K562 (cell line): ENCODE measurements at regions not wholly inside any gene's neighbourhood (a gene's known extent, or its start where the extent isn't known, plus 50 kb on each side); places are given as distances from the start of the nearest gene placed in this dataset.

ENCODE experiments used
- ATAC-seq: fragments of 200-7000 bp; cut with Tn5 transposase; 3 replicates; pipeline ENCODE4 v1.9.1; 2020; ENCODE audit warnings: moderate library complexity
- BruUV-seq: library from RNA; stranded (reverse); fragments of 400-500 nt; replicated peaks from 2 replicates; lab custom pipeline; 2021; lab: Mats Ljungman, UMichigan
- CTCF ChIA-PET: fragments of 300-600 bp; formaldehyde crosslinking; extraction: SDS; loops from one replicate; lab custom pipeline; 2021; ENCODE audit warnings: low intra/inter-chr PET ratio; lab: Yijun Ruan, JAX
- POLR2A ChIA-PET: fragments of 300-600, 350-650 bp; sonication (Branson Sonifier 250); formaldehyde crosslinking; extraction: SDS; loops from one replicate; lab custom pipeline; 2021; ENCODE audit warnings: antibody characterized with exemption, inconsistent platforms; lab: Yijun Ruan, JAX
- DNase-seq, 4 experiments: peaks; one replicate each; pipeline versions ENCODE4 v3.0.0 to v3.0.0-alpha.2; 2011 to 2018; ENCODE audit warnings: low spot score in 3 of 4, mixed read lengths in 3 of 4; ENCODE audit errors: extremely low read depth in 1 of 4
- FAIRE-seq: peaks from 2 replicates; lab custom pipeline; 2011; peaks lifted over from hg19 to GRCh38; lab: Jason Lieb, UNC
- H2AFZ ChIP-seq: 2 replicates; pipeline ENCODE4 v1.6.0; 2011; ENCODE audit warnings: low read depth, low read length, control low read depth, inconsistent platforms
- H3K27ac ChIP-seq: fragments of 200-600 bp; 3 replicates; pipeline ENCODE4 v1.8.0; 2011; ENCODE audit warnings: low read depth, mild to moderate bottlenecking, control low read depth, inconsistent platforms, low read length, moderate library complexity, mixed read lengths; ENCODE audit errors: extremely low read depth
- H3K27me3 ChIP-seq, 2 experiments: fragments of 300-600 bp in 1 of 2; 2 replicates in 1 of 2; 3 replicates in 1 of 2; pipeline versions ENCODE4 v1.6.0 to v1.8.0; 2011; ENCODE audit warnings: inconsistent platforms in 2 of 2, low read length in 2 of 2, mild to moderate bottlenecking in 1 of 2, mixed read lengths in 1 of 2, moderate library complexity in 1 of 2; ENCODE audit not compliant: control insufficient read depth in 2 of 2, insufficient read depth in 2 of 2
- H3K36me3 ChIP-seq: fragments of 300-600 bp; 3 replicates; pipeline ENCODE4 v1.8.0; 2011; ENCODE audit warnings: mild to moderate bottlenecking, low read length, inconsistent platforms; ENCODE audit not compliant: control insufficient read depth, insufficient read depth
- H3K4me1 ChIP-seq, 2 experiments: fragments of 200-600 bp in 1 of 2; replicated peaks in 1 of 2; 2 replicates in 1 of 2; 3 replicates in 1 of 2; pipeline versions ENCODE4 v1.5.1 to v1.8.0; 2011; ENCODE audit warnings: inconsistent platforms in 2 of 2, low read length in 2 of 2, mild to moderate bottlenecking in 1 of 2, mixed read lengths in 1 of 2, moderate library complexity in 1 of 2; ENCODE audit not compliant: control insufficient read depth in 2 of 2, insufficient read depth in 2 of 2
- H3K4me2 ChIP-seq: 2 replicates; pipeline ENCODE4 v1.6.1; 2011; ENCODE audit warnings: low read length, control low read depth, inconsistent platforms, mixed read lengths; ENCODE audit not compliant: insufficient read depth
- H3K4me3 ChIP-seq: fragments of 200-600 bp; sonication (generic), shearing (Covaris generic); 2 replicates; pipeline ENCODE4 v1.5.1; 2016; ENCODE audit warnings: control low read depth, inconsistent platforms
- H3K79me2 ChIP-seq: fragments of 200-600 bp; 3 replicates; pipeline ENCODE4 v1.8.0; 2011; ENCODE audit warnings: low read length, inconsistent platforms; ENCODE audit not compliant: control insufficient read depth, insufficient read depth
- H3K9ac ChIP-seq, 2 experiments: 2 replicates each; pipeline versions ENCODE4 v1.6.0 to v1.6.1; 2011; ENCODE audit warnings: low read depth in 2 of 2, low read length in 2 of 2, control low read depth in 1 of 2, inconsistent platforms in 1 of 2, mild to moderate bottlenecking in 1 of 2, mixed read lengths in 1 of 2; ENCODE audit not compliant: insufficient read depth in 1 of 2
- H3K9me1 ChIP-seq: one replicate; pipeline ENCODE4 v1.6.0; 2011; ENCODE audit warnings: inconsistent platforms, mild to moderate bottlenecking, low read length, moderate library complexity; ENCODE audit not compliant: control insufficient read depth, insufficient read depth
- H3K9me3 ChIP-seq: replicated peaks from 2 replicates; pipeline ENCODE4 v1.5.1; 2011; ENCODE audit warnings: low read depth, low read length, inconsistent platforms; ENCODE audit not compliant: control insufficient read depth, insufficient read depth
- H4K20me1 ChIP-seq: replicated peaks from 2 replicates; pipeline ENCODE4 v1.6.1; 2011; ENCODE audit warnings: low read length, inconsistent platforms, mixed read lengths; ENCODE audit not compliant: control insufficient read depth, insufficient read depth
- CBX1 ChIP-seq: sonication (generic); IDR thresholded peaks from 2 replicates; pipeline ENCODE4 v1.6.1; 2016; ENCODE audit warnings: antibody characterized with exemption, low read depth, mild to moderate bottlenecking
- CSDE1 ChIP-seq, 2 experiments: fragments of 450-650 bp; IDR thresholded peaks; 2 replicates each; pipeline ENCODE4 v1.6.1; 2016; ENCODE audit warnings: mild to moderate bottlenecking in 1 of 2
- IFI16 ChIP-seq: fragments of 250-450 bp; sonication (Bioruptor Pico); IDR thresholded peaks from 2 replicates; pipeline ENCODE4 v2.1.2; 2022; ENCODE audit warnings: mild to moderate bottlenecking, inconsistent platforms
- PML ChIP-seq: IDR thresholded peaks from 2 replicates; pipeline ENCODE4 v1.6.1; 2012; ENCODE audit warnings: low read length, inconsistent platforms
- ZBTB8A ChIP-seq: fragments of 450-650 bp; IDR thresholded peaks from 2 replicates; pipeline ENCODE4 v1.6.1; 2018; ENCODE audit warnings: mild to moderate bottlenecking, moderate library complexity; ENCODE audit not compliant: partially characterized antibody
- ZKSCAN8 ChIP-seq: fragments of 200-800 bp; sonication (Bioruptor generic); IDR thresholded peaks from 2 replicates; pipeline ENCODE4 v1.6.1; 2016; ENCODE audit warnings: missing genetic modification characterization, missing compliant biosample characterization
- WGBS: fragments of 100-300 bp; shearing (Covaris generic); methylation state at CpG from one replicate; pipeline ENCODE4 v1.1.6; 2016; ENCODE audit warnings: low coverage, mixed read lengths; ENCODE audit not compliant: insufficient coverage; ENCODE audit errors: missing lambda C conversion rate; 5-methylcytosine and 5-hydroxymethylcytosine counted together
- in situ Hi-C: fragments of 300-500 bp; cut with MboI; formaldehyde crosslinking; loops from 4 replicates; pipeline ENCODE4 v1.15.0; 2018; ENCODE audit warnings: inconsistent platforms, mixed read lengths
- intact Hi-C: fragments of 100-400 bp; cut with micrococcal nuclease; formaldehyde crosslinking; loops from 2 replicates; pipeline ENCODE4 v1.14.2; 2022
- TF ChIP-seq, protein P1 (sequence below): sonication (generic); formaldehyde crosslinking; IDR thresholded peaks from 2 replicates; pipeline ENCODE4 v1.8.0; 2022; ENCODE audit warnings: missing genetic modification reagents, mild to moderate bottlenecking, borderline replicate concordance

DNA sequence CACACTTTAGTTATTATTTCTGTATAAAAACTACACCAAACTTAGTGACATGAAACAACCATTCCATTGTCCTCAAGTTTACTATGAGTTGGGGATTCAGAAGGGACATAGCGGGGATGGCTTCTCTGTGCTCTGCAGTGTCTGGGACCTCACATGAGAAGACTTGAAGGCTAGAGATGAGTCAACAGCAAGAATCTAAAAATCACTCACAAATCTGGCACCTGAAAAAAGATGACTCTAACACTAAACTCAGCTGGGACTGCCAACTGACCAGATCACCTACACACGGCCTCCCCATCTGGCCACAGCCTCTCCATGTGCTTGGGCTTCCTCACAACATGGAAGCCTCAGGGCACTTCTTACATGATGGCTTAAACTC lies 63.0 kb upstream of the EYA2 start:
- ATAC-seq (no peak), FAIRE-seq (no peak), DNase-seq (no peak)
- no peak for TF ChIP-seq IFI16 (CRISPR knock-in tag)
- TF ChIP-seq, protein P1, sequence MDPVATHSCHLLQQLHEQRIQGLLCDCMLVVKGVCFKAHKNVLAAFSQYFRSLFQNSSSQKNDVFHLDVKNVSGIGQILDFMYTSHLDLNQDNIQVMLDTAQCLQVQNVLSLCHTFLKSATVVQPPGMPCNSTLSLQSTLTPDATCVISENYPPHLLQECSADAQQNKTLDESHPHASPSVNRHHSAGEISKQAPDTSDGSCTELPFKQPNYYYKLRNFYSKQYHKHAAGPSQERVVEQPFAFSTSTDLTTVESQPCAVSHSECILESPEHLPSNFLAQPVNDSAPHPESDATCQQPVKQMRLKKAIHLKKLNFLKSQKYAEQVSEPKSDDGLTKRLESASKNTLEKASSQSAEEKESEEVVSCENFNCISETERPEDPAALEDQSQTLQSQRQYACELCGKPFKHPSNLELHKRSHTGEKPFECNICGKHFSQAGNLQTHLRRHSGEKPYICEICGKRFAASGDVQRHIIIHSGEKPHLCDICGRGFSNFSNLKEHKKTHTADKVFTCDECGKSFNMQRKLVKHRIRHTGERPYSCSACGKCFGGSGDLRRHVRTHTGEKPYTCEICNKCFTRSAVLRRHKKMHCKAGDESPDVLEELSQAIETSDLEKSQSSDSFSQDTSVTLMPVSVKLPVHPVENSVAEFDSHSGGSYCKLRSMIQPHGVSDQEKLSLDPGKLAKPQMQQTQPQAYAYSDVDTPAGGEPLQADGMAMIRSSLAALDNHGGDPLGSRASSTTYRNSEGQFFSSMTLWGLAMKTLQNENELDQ (CRISPR knock-in tag) = no peak
- TF ChIP-seq PML = no peak
- no peak for TF ChIP-seq ZBTB8A
- TF ChIP-seq CBX1 = no peak
- TF ChIP-seq CSDE1 (IDR thresholded peaks at IDR 0.05) = no peak
- no peak for TF ChIP-seq ZKSCAN8 (CRISPR knock-in tag)
- Histone ChIP-seq H3K4me1 (no peaks in the 10 kb centered on the region), H3K9ac (no peak overlapping the region), H2AFZ (no peak overlapping the region), H3K9me1 (no peaks in the 10 kb centered on the region), H3K9me3 (no peaks in the 10 kb centered on the region), H3K27ac (no peak overlapping the region), H3K27me3 (peaks cover 0 to 13% of the 10 kb centered on the region in 2 experiments; a peak in 3 of 5 replicates), H4K20me1 (no peaks in the 10 kb centered on the region; the same call in 1 of the 2 replicates), H3K4me3 (no peak overlapping the region), H3K4me2 (no peak overlapping the region), H3K36me3 (no peaks in the 10 kb centered on the region), H3K79me2 (no peaks in the 10 kb centered on the region)
- ChIA-PET POLR2A (no interaction called here), CTCF (no interaction called here)
- intact Hi-C loops = no loop called here
- BruUV-seq = no TSS peak
- in situ Hi-C loops = no loop called here
- WGBS = 0% methylated on average over 2 of the region's 2 CpGs
